Nucleus accumbens (tissue), 56 donors: ENCODE measurements at regions not wholly inside any gene's neighbourhood (a gene's known extent, or its start where the extent isn't known, plus 50 kb on each side); places are given as distances from the start of the nearest gene placed in this dataset.

Source experiments
- DNase-seq, 56 donors: peaks; one replicate each; lab custom pipeline; 2025; lab: John Stamatoyannopoulos, UW

GRCh38 chr2:163541943-163542342 lies 193.9 kb downstream of the FIGN start:
- DNase-seq, result no peak

GRCh38 chr2:163541495-163541894 lies 194.3 kb downstream of the FIGN start:
- DNase-seq, result no peak

- no peak for DNase-seq
Measured at GRCh38 chr2:163528640-163529217, 207.1 kb downstream of the FIGN start.

GRCh38 chr2:163527381-163527780 lies 208.4 kb downstream of the FIGN start:
- no peak for DNase-seq

- no peak for DNase-seq
Measured at GRCh38 chr2:163518762-163519161, 217.0 kb downstream of the FIGN start.

- no peak for DNase-seq
Measured at GRCh38 chr2:163515836-163516235, 220.0 kb downstream of the FIGN start.

GRCh38 chr2:163505281-163505680 lies 230.5 kb downstream of the FIGN start:
- DNase-seq, result no peak

- DNase-seq, result no peak
Measured at GRCh38 chr2:163493359-163494298, 242.2 kb downstream of the FIGN start.

GRCh38 chr2:163491850-163492249 lies 244.0 kb downstream of the FIGN start:
- no peak for DNase-seq

- DNase-seq, result no peak
Measured at GRCh38 chr2:163490281-163490680, 245.5 kb downstream of the FIGN start.

GRCh38 chr2:163481515-163481914 lies 254.3 kb downstream of the FIGN start:
- DNase-seq, result no peak

GRCh38 chr2:163479599-163479998 lies 256.2 kb downstream of the FIGN start:
- DNase-seq, result no peak

GRCh38 chr2:163475815-163476214 lies 260.0 kb downstream of the FIGN start:
- DNase-seq, result no peak

GRCh38 chr2:163474889-163475288 lies 260.9 kb downstream of the FIGN start:
- DNase-seq, result no peak

- no peak for DNase-seq
Measured at GRCh38 chr2:163474319-163474744, 261.5 kb downstream of the FIGN start.

GRCh38 chr2:163471947-163472346 lies 263.9 kb downstream of the FIGN start:
- DNase-seq, result peak in 2 of 56 donors; percentile 2 to 6

- peak in 6 of 56 donors; percentile 4 to 32 (median 13) for DNase-seq
Measured at GRCh38 chr2:163469561-163469962, 266.2 kb downstream of the FIGN start.

- peak in 5 of 56 donors; percentile 1 to 12 (median 6) for DNase-seq
Measured at GRCh38 chr2:163467251-163467630, 268.6 kb downstream of the FIGN start.

- DNase-seq, result no peak
Measured at GRCh38 chr2:163466331-163467250, 269.2 kb downstream of the FIGN start.

- DNase-seq, result no peak
Measured at GRCh38 chr2:163465440-163465839, 270.4 kb downstream of the FIGN start.

GRCh38 chr2:163463411-163463810 lies 272.4 kb downstream of the FIGN start:
- DNase-seq, result no peak
